ENCODE measurements at regions not wholly inside any gene's neighbourhood (a gene's known extent, or its start where the extent isn't known, plus 50 kb on each side); places are given as distances from the start of the nearest gene placed in this dataset.

DNA sequence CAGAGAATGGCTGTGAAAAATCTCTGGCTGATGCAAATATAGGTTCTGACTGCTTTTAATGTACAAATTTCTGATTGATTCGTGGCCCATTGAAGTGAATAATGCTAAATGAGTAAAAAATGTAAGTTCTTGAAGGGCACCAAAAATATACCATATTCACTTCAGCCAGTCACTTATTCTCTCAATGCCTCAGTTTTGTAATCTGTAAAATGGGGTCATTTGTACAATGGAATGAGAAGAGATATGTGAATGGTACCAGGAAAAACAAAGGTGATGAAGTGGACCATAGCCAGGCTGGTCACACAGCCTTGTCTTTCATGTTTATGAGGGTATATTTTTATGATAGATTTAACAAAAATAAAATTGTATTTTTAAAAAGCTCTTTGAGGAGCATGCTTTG, 441.2 kb upstream of the NR3C2 start:
- no peak for TF ChIP-seq POLR2A (IDR thresholded peaks at IDR 0.05)
- TF ChIP-seq, protein P1, sequence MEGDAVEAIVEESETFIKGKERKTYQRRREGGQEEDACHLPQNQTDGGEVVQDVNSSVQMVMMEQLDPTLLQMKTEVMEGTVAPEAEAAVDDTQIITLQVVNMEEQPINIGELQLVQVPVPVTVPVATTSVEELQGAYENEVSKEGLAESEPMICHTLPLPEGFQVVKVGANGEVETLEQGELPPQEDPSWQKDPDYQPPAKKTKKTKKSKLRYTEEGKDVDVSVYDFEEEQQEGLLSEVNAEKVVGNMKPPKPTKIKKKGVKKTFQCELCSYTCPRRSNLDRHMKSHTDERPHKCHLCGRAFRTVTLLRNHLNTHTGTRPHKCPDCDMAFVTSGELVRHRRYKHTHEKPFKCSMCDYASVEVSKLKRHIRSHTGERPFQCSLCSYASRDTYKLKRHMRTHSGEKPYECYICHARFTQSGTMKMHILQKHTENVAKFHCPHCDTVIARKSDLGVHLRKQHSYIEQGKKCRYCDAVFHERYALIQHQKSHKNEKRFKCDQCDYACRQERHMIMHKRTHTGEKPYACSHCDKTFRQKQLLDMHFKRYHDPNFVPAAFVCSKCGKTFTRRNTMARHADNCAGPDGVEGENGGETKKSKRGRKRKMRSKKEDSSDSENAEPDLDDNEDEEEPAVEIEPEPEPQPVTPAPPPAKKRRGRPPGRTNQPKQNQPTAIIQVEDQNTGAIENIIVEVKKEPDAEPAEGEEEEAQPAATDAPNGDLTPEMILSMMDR (IDR thresholded peaks at IDR 0.05) = no peak
